ENCODE measurements at regions not wholly inside any gene's neighbourhood (a gene's known extent, or its start where the extent isn't known, plus 50 kb on each side); places are given as distances from the start of the nearest gene placed in this dataset.

- Histone ChIP-seq H3K4me1 (peaks cover 1 to 4% of the 10 kb centered on the region in 2 donors), H3K4me3 (no peak overlapping the region), H3K27me3 (no peaks in the 10 kb centered on the region), H3K27ac (no peak overlapping the region), H3K9me3 (no peaks in the 10 kb centered on the region), H3K36me3 (no peaks in the 10 kb centered on the region)
- intact Hi-C loops (cut with DNase I; ENCODE audit: low total_unique reads) (no loop called here), in situ Hi-C loops (cut with MboI; ENCODE audit: low sequenced_read_pairs in 4 of 4) (no loop called here)
- ATAC-seq: no peak
- DNase-seq: no peak
- TF ChIP-seq CTCF (IDR thresholded peaks at IDR 0.05 in 4 of 5, conservative IDR thresholded peaks at IDR 0.05 in 1 of 5) (no peak), POLR2A (IDR thresholded peaks at IDR 0.05) (no peak)
Observed at GRCh38 chr2:167820488-167820887, 426.9 kb downstream of the STK39 start.

GRCh38 chr2:167818521-167818920, 428.9 kb downstream of the STK39 start:
- in situ Hi-C loops (cut with MboI; ENCODE audit: low sequenced_read_pairs in 4 of 4) (no loop called here), intact Hi-C loops (cut with DNase I; ENCODE audit: low total_unique reads) (no loop called here)
- DNase-seq: no peak
- Histone ChIP-seq H3K36me3 (no peaks in the 10 kb centered on the region), H3K9me3 (no peaks in the 10 kb centered on the region), H3K4me1 (peaks cover 0 to 3% of the 10 kb centered on the region in 2 donors), H3K27ac (no peak overlapping the region), H3K27me3 (no peaks in the 10 kb centered on the region), H3K4me3 (no peak overlapping the region)
- TF ChIP-seq POLR2A (IDR thresholded peaks at IDR 0.05) (no peak), CTCF (IDR thresholded peaks at IDR 0.05 in 4 of 5, conservative IDR thresholded peaks at IDR 0.05 in 1 of 5) (no peak)
- no peak for ATAC-seq

- Histone ChIP-seq H3K9me3 (no peaks in the 10 kb centered on the region), H3K36me3 (no peaks in the 10 kb centered on the region), H3K4me3 (no peak overlapping the region), H3K27me3 (no peaks in the 10 kb centered on the region), H3K27ac (no peak overlapping the region), H3K4me1 (peaks cover 0 to 3% of the 10 kb centered on the region in 2 donors)
- intact Hi-C loops (cut with DNase I; ENCODE audit: low total_unique reads): no loop called here
- TF ChIP-seq POLR2A (IDR thresholded peaks at IDR 0.05): no peak
- TF ChIP-seq CTCF (IDR thresholded peaks at IDR 0.05 in 4 of 5, conservative IDR thresholded peaks at IDR 0.05 in 1 of 5): no peak
- DNase-seq: no peak
- ATAC-seq: no peak
- in situ Hi-C loops (cut with MboI; ENCODE audit: low sequenced_read_pairs in 4 of 4): no loop called here
Observed at GRCh38 chr2:167817908-167818307, 429.5 kb downstream of the STK39 start.

GRCh38 chr2:167817422-167817821, 430.0 kb downstream of the STK39 start:
- intact Hi-C loops (cut with DNase I; ENCODE audit: low total_unique reads): no loop called here
- Histone ChIP-seq H3K4me3 (no peak overlapping the region), H3K9me3 (no peaks in the 10 kb centered on the region), H3K27ac (no peak overlapping the region), H3K36me3 (no peaks in the 10 kb centered on the region), H3K27me3 (no peaks in the 10 kb centered on the region), H3K4me1 (peaks cover 0 to 3% of the 10 kb centered on the region in 2 donors)
- ATAC-seq: no peak
- in situ Hi-C loops (cut with MboI; ENCODE audit: low sequenced_read_pairs in 4 of 4): no loop called here
- TF ChIP-seq CTCF (IDR thresholded peaks at IDR 0.05 in 4 of 5, conservative IDR thresholded peaks at IDR 0.05 in 1 of 5) (no peak), POLR2A (IDR thresholded peaks at IDR 0.05) (no peak)
- DNase-seq: no peak

- H3K9me3 ChIP-seq: no peaks in the 10 kb centered on the region
- peaks cover 0 to 6% of the 10 kb centered on the region in 2 donors for H3K4me1 ChIP-seq
- no peak overlapping the region for H3K27ac ChIP-seq
- ATAC-seq (no peak), DNase-seq (no peak)
- H3K27me3 ChIP-seq: no peaks in the 10 kb centered on the region
- intact Hi-C loops (cut with DNase I; ENCODE audit: low total_unique reads): no loop called here
- TF ChIP-seq POLR2A (IDR thresholded peaks at IDR 0.05): no peak
- no peak for TF ChIP-seq CTCF (IDR thresholded peaks at IDR 0.05 in 4 of 5, conservative IDR thresholded peaks at IDR 0.05 in 1 of 5)
- H3K4me3 ChIP-seq: no peak overlapping the region
- in situ Hi-C loops (cut with MboI; ENCODE audit: low sequenced_read_pairs in 4 of 4): no loop called here
- H3K36me3 ChIP-seq: no peaks in the 10 kb centered on the region
Observed at GRCh38 chr2:167816874-167817290, 430.5 kb downstream of the STK39 start.

All from gastrocnemius medialis (tissue), 4 donors.